ENCODE measurements at regions not wholly inside any gene's neighbourhood (a gene's known extent, or its start where the extent isn't known, plus 50 kb on each side); places are given as distances from the start of the nearest gene placed in this dataset.

DNA sequence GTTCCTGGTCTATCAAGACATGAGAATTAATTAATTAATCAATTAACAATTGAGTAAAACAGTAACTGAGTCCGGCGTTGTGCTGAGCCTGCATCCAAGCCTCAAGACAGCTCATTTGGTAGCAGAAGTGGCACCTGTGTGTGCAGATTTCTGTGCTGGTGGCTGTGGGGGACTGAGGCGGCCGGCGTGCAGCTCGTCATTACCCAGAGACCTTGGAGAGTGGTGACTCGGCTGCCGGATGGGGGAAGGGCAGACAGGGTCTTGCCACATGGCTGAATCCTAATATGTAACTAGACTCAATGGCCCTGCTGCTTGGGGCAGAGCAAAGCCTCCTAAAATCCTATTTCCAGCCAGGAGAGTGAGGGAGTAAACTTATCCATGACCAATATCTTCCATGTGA, 510.2 kb downstream of the TCERG1L start:
- TF ChIP-seq, protein P1, sequence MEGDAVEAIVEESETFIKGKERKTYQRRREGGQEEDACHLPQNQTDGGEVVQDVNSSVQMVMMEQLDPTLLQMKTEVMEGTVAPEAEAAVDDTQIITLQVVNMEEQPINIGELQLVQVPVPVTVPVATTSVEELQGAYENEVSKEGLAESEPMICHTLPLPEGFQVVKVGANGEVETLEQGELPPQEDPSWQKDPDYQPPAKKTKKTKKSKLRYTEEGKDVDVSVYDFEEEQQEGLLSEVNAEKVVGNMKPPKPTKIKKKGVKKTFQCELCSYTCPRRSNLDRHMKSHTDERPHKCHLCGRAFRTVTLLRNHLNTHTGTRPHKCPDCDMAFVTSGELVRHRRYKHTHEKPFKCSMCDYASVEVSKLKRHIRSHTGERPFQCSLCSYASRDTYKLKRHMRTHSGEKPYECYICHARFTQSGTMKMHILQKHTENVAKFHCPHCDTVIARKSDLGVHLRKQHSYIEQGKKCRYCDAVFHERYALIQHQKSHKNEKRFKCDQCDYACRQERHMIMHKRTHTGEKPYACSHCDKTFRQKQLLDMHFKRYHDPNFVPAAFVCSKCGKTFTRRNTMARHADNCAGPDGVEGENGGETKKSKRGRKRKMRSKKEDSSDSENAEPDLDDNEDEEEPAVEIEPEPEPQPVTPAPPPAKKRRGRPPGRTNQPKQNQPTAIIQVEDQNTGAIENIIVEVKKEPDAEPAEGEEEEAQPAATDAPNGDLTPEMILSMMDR (IDR thresholded peaks at IDR 0.05) = no peak
- TF ChIP-seq POLR2A (IDR thresholded peaks at IDR 0.05) (no peak), EP300 (IDR thresholded peaks at IDR 0.05) (no peak)

Measured in ovary (tissue), 3 donors.